ENCODE measurements at regions not wholly inside any gene's neighbourhood (a gene's known extent, or its start where the extent isn't known, plus 50 kb on each side); places are given as distances from the start of the nearest gene placed in this dataset.

- no peak for TF ChIP-seq POLR2AphosphoS5 (IDR thresholded peaks at IDR 0.05; ENCODE audit: low read depth, low read length)
- no peak for TF ChIP-seq POLR2A (IDR thresholded peaks at IDR 0.05; ENCODE audit: low read depth, low read length)
- TF ChIP-seq TAF1 (IDR thresholded peaks at IDR 0.05; ENCODE audit: low read depth, low read length) = no peak
- TF ChIP-seq SPI1 (IDR thresholded peaks at IDR 0.05; ENCODE audit: low read depth, low read length) = no peak
- TF ChIP-seq PAX5 (IDR thresholded peaks at IDR 0.05; ENCODE audit: insufficient read depth, low read length, severe bottlenecking) = no peak
- TF ChIP-seq POU2F2 (IDR thresholded peaks at IDR 0.05; ENCODE audit: low read depth, low read length) = no peak
Observed at GRCh38 chr17:77371117-77371887, 230.5 kb downstream of the SEC14L1 start.
